Astrocyte of the spinal cord (primary cell): ENCODE measurements at regions not wholly inside any gene's neighbourhood (a gene's known extent, or its start where the extent isn't known, plus 50 kb on each side); places are given as distances from the start of the nearest gene placed in this dataset.

Source experiments
- DNase-seq: peaks from one replicate; pipeline ENCODE4 v3.0.0; 2011; ENCODE audit warnings: low read depth, low spot score
- H3K4me3 ChIP-seq: 2 replicates; pipeline ENCODE4 v1.5.1; 2011; ENCODE audit warnings: low read depth, mild to moderate bottlenecking, low read length, moderate library complexity
- in situ Hi-C: cut with HindIII; loops from 2 replicates; pipeline ENCODE4 v1.10.0; 2017; ENCODE audit warnings: low sequenced_read_pairs
- TF ChIP-seq, protein P1 (sequence below): IDR thresholded peaks from 2 replicates; pipeline ENCODE4 v1.5.1; 2012; ENCODE audit warnings: low read depth, mild to moderate bottlenecking, low read length, inconsistent platforms

DNA sequence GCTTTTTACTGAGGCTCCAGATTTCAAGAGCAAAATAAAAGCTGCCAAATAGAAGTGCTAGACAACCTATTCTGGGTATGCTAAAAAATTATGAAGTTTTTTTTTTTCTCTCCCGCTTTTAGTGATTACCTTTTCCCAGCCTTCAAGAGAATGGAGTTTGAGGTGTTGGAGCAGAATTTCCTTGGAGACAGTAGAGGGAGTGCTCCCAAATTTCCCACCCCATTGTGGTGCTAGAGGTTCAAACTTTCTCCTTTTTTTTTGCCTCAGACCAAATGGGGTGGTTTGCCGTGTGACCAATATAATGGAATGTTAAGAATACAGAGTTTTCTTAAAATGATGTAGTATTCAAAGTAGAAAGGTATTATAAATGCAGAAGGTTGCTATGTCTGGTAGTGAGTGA lies 244.2 kb upstream of the RIOK2 start:
- no peak for DNase-seq
- in situ Hi-C loops: no loop called here
- TF ChIP-seq, protein P1, sequence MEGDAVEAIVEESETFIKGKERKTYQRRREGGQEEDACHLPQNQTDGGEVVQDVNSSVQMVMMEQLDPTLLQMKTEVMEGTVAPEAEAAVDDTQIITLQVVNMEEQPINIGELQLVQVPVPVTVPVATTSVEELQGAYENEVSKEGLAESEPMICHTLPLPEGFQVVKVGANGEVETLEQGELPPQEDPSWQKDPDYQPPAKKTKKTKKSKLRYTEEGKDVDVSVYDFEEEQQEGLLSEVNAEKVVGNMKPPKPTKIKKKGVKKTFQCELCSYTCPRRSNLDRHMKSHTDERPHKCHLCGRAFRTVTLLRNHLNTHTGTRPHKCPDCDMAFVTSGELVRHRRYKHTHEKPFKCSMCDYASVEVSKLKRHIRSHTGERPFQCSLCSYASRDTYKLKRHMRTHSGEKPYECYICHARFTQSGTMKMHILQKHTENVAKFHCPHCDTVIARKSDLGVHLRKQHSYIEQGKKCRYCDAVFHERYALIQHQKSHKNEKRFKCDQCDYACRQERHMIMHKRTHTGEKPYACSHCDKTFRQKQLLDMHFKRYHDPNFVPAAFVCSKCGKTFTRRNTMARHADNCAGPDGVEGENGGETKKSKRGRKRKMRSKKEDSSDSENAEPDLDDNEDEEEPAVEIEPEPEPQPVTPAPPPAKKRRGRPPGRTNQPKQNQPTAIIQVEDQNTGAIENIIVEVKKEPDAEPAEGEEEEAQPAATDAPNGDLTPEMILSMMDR: no peak
- H3K4me3 ChIP-seq: no peak overlapping the region

DNA sequence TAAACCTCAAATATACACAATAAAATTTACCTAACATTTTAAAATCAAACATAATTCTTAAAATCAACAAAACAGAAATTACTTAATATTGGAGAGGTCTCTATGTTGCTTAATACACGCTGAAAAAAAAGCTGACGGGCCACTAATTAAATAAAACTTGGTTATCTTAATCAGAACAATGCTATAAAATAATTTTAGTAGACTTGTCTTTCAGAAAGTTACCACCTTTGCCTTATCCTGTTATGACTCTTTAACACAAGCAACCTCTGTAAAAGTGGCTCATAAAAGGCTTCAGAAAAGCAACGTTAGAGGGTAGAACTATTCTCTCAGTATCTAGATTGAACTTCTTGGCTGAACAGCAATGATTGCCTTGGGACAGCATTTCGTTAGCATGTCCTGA lies 251.0 kb upstream of the RIOK2 start:
- no peak for DNase-seq
- TF ChIP-seq, protein P1: no peak
- no peak overlapping the region for H3K4me3 ChIP-seq
- in situ Hi-C loops: no loop called here

DNA sequence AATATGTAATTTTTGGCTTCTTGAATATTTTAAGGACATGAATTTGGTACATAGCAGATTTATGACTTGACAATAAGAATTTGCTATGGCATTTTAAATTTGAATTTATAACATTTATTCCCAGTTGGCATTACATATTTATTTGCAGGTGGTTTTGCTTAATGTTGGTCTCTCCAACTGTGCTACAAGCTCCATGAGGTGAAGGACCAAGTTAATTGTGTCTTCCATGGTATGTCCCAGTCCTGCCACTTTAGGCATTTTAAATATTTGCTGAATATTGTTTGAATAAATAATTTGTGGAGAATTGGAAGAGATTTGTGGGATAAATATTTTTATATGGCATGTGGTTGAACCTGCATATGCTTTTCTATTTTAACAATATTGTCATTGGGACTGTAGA lies 253.4 kb upstream of the RIOK2 start:
- in situ Hi-C loops: no loop called here
- TF ChIP-seq, protein P1: no peak
- H3K4me3 ChIP-seq: no peak overlapping the region
- DNase-seq: no peak

DNA sequence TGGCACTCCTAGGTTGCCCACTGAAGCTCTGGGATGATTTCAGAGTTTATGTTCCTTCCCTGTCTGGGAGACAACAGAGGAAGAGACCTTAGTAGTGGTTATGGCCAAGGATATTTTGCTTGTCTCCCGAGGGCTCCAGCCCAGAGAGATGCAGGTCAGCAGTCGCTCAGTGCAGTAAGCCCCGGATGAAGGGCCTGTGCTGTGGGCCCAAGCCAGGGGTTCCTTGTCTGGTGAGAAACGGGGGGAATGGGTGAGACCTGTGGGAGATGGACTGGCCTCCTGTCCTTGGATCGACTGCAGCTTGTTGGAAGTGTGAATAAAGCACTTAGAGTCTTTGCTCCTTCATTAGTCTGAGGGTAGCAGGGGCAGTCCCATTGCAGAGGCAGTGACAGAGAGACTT lies 260.7 kb upstream of the RIOK2 start:
- no peak for DNase-seq
- TF ChIP-seq, protein P1: no peak
- in situ Hi-C loops: no loop called here
- H3K4me3 ChIP-seq: no peak overlapping the region

DNA sequence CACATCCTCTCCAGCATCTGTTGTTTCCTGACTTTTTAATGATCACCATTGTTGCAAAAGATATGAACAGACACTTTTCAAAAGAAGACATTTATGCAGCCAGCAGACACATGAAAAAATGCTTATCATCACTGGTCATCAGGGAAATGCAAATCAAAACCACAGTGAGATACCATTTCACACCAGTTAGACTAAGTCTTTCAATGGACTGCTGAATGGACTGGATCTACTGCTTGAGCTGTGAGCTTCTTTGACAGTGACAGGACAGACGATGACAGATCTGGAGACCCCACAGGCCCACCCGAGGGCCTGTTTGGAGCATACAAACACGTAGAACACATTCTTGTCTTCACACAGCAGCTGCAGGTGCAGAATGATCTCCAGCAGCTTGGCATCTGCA lies 266.1 kb upstream of the RIOK2 start:
- H3K4me3 ChIP-seq: no peak overlapping the region
- DNase-seq: no peak
- TF ChIP-seq, protein P1: no peak
- in situ Hi-C loops: no loop called here

DNA sequence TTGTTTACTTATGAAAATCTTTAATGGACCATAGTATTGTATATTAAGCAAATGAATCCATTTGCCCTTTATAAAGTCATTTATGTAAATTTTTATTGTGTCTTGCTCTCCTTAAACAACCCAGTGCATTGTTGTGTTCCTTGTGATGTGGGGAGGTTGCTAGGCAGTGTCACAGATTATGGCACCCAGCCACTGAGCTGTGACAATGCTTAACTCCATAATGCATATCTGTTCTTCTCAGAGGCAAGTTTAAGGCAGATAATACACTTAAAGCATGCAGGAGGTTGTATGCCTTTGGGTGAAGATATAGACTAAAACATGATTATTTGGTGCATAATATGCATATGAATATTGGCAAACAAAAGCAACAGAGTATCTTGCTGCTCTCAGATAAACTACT lies 269.6 kb upstream of the RIOK2 start:
- H3K4me3 ChIP-seq: no peak overlapping the region
- TF ChIP-seq, protein P1: no peak
- DNase-seq: no peak
- in situ Hi-C loops: no loop called here

DNA sequence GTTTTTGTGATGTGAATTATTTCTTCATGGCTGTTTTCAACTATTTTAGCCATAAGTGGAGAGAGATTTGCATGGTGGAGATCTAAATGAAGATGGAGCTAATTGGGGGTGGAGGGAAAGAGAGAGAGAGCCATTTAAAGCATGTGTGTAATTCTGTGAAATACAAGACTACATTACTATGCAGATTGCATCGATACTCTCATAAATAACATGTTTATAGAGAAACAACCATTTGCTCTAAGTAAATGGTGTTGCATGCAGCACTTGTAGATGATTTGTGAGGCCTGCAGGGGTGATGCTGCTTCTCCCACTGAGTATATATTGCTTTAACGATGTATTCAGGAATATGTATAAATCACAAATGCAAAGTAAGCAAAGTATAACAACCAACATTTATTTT lies 270.2 kb upstream of the RIOK2 start:
- no peak for DNase-seq
- in situ Hi-C loops: no loop called here
- no peak overlapping the region for H3K4me3 ChIP-seq
- TF ChIP-seq, protein P1: no peak
